ENCODE measurements at regions not wholly inside any gene's neighbourhood (a gene's known extent, or its start where the extent isn't known, plus 50 kb on each side); places are given as distances from the start of the nearest gene placed in this dataset.

- no peak for DNase-seq (ENCODE audit: low spot score)
- ChIA-PET POLR2A (ENCODE audit: low non-redundant PET) (no interaction called here), CTCF (interaction anchor here (0.5 kb wide), 1 partner anchor 267 kb away, joined by 8 read pairs; no protein-coding TSS in a partner anchor)
- H3K27ac ChIP-seq = no peak overlapping the region
- TF ChIP-seq CTCF (conservative IDR thresholded peaks at IDR 0.05; ENCODE audit: low read depth) = no peak
Observed at GRCh38 chr12:65689508-65689907, 134.8 kb upstream of the HMGA2 start.

- ChIA-PET POLR2A (ENCODE audit: low non-redundant PET) (no interaction called here), CTCF (interaction anchor here (0.7 kb wide), 1 partner anchor 88 kb away, joined by 3 read pairs; no protein-coding TSS in a partner anchor)
Observed at GRCh38 chr12:65690477-65690876, 133.8 kb upstream of the HMGA2 start.

GRCh38 chr12:65694130-65694529, 130.2 kb upstream of the HMGA2 start:
- no peak for DNase-seq (ENCODE audit: low spot score)

More at GRCh38 chr12:65690477-65690876, 133.8 kb upstream of the HMGA2 start:
- H3K27ac ChIP-seq = no peak overlapping the region
- no peak for TF ChIP-seq CTCF (conservative IDR thresholded peaks at IDR 0.05; ENCODE audit: low read depth)
- DNase-seq (ENCODE audit: low spot score) = no peak

GRCh38 chr12:65695113-65695865, 129.0 kb upstream of the HMGA2 start:
- no peak for TF ChIP-seq CTCF (conservative IDR thresholded peaks at IDR 0.05; ENCODE audit: low read depth)
- POLR2A ChIA-PET (ENCODE audit: low non-redundant PET) = no interaction called here
- CTCF ChIA-PET = no interaction called here
- H3K27ac ChIP-seq = peak overlapping the region; percentile 72
- peak; percentile 67 for DNase-seq (ENCODE audit: low spot score)

More at GRCh38 chr12:65694130-65694529, 130.2 kb upstream of the HMGA2 start:
- CTCF ChIA-PET = no interaction called here
- POLR2A ChIA-PET (ENCODE audit: low non-redundant PET) = no interaction called here
- H3K27ac ChIP-seq = no peak overlapping the region
- TF ChIP-seq CTCF (conservative IDR thresholded peaks at IDR 0.05; ENCODE audit: low read depth) = no peak

DNA sequence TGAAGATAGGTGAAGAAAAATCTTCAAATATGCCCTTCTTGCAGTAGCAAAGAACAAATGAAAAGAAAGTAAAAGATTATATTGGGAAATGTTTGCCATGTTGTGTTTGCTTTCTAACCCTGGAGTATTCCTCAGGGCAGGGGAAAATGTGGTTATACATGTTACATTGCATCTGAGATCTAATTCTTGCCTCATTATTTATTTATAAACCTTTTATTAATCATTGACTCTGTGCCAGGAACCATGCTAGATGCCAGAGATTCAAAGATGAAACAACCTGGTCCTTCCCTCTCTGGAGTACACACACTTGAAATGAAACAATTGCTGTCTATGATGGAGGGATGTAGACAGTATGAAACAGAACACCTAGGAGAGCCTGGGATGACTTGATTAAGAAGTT, 128.1 kb upstream of the HMGA2 start:
- POLR2A ChIA-PET (ENCODE audit: low non-redundant PET) = no interaction called here
- H3K27ac ChIP-seq = peak overlapping the region; percentile 27; the same call in 1 of the 2 replicates
- CTCF ChIA-PET = no interaction called here
- TF ChIP-seq CTCF (conservative IDR thresholded peaks at IDR 0.05; ENCODE audit: low read depth) = no peak
- no peak for DNase-seq (ENCODE audit: low spot score)

- ChIA-PET CTCF (interaction anchor here (0.8 to 1.0 kb wide), 2 partner anchors 97 to 388 kb away, joined by 3 read pairs; no protein-coding TSS in a partner anchor), POLR2A (ENCODE audit: low non-redundant PET) (interaction anchor here (0.6 kb wide), 1 partner anchor 42 kb away, joined by 3 read pairs; no protein-coding TSS in a partner anchor)
- DNase-seq (ENCODE audit: low spot score) = peak; percentile 23
- 0 out of 2 replicates have a peak, but pooled peaks have one; percentile 13 for TF ChIP-seq CTCF (conservative IDR thresholded peaks at IDR 0.05; ENCODE audit: low read depth)
- no peak overlapping the region for H3K27ac ChIP-seq
Observed at GRCh38 chr12:65699251-65699650, 125.0 kb upstream of the HMGA2 start.

Data from RWPE1 (cell line).